HG02759 (cell line): ENCODE measurements at regions not wholly inside any gene's neighbourhood (a gene's known extent, or its start where the extent isn't known, plus 50 kb on each side); places are given as distances from the start of the nearest gene placed in this dataset.
"Not testable (repeated sequence)": the region's sequence is repeated elsewhere in the genome, so short reads cannot be mapped to it uniquely, and the experiment has no call there.

ENCODE experiments used
- ATAC-seq: cut with Tn5 transposase; IDR thresholded peaks from one replicate; pipeline ENCODE4 v1.9.1; 2021; ENCODE audit warnings: mild to moderate bottlenecking, moderate library complexity; ENCODE audit not compliant: unreplicated experiment

DNA sequence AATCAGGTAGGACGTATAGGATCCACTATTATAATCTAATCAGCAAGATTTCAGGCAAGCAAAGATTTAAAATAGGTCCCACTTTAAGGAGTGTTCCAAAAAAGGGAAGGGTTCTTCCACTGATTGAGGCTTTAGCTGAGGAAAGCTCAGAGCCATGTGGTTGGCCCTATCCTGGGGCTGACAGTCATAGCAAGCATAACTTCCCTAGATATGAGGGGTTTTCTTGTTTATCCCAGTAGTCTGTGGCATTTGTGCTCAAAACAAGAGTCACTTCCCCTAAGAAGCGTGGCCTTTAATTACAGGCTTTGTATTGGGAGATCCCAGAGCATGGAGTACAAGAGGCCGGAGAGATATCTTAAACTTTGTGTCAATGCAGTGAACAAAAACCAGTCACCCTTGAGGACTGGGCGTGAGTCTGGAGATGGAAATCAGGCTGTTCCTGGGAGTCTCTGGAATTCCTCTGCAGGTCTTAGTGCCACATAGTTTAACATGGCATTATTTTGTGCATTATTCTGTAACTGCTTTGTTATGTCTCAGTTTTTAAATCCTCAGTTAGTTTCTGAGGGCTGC is 136.9 kb upstream of the FBXO11 start:
- ATAC-seq = no peak

DNA sequence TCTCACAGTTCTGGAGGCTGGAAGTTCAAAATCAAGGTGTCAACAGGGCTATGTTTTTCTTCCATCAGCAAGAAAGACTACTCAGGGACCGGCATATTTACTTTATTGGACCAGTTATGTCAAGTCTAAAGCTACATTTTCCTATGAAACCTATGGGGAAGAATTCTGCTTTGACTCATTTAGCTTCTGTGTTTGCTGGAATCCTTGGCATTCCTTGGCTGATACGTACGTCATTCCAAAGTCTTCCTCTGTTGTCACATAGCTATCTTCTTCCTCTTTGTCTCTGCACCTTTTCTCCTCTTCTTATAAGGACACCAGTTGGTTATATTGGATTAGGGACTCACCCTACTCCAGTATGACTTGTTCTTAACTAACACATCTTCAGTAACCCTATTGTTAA is 137.4 kb upstream of the FBXO11 start:
- ATAC-seq = no peak

DNA sequence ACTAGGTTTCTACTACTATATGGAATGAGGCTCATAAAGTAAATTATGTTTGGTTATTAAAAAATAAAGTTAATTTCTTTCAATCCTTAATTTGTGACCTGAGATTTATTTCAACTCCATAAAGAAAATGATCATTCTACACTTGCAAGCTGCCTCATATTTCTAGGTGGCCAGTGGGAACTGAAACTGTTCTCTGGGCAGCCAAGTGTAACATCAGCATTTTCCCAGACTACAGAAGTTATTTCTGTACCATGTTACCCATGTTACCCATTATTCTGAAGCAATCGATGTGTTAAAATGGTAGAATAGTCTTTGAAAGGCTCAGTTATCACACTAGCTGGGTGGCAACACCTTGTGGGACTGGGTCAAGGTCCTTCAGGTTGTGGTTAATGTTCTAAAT is 139.3 kb upstream of the FBXO11 start:
- ATAC-seq = no peak

DNA sequence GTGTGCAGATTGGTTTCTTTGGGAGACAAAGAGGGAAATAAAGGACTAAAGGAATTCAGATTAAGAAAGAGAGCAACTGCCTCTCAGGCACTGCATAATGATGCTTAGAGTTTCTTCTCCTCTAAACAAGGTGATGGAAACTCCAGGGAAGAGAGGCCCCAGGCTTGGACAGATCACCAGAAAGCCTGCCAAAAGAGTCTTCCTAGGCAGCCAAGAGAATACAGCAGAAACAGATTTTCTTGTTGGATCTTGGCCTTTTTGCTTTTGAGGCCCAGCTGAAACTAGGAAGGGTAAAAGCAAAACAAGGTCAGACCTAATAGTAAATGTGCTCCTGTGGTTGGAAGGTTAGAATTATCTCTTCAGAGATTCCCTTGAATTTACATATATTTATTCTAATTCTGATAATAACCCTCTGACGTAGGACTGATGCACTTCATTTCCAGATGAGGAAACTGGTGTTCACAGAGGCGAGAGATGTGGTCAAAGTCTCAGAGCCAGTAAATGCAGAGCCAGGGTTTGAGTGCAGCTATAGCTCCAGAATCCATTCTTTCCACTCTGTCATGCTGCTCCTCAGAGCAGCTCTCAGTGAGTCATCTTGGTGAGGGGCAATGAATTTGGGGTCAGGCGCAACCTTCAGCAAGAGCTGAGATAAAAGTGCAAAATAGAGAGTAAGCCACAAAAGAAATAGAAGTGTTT is 142.3 kb upstream of the FBXO11 start:
- ATAC-seq = no peak

DNA sequence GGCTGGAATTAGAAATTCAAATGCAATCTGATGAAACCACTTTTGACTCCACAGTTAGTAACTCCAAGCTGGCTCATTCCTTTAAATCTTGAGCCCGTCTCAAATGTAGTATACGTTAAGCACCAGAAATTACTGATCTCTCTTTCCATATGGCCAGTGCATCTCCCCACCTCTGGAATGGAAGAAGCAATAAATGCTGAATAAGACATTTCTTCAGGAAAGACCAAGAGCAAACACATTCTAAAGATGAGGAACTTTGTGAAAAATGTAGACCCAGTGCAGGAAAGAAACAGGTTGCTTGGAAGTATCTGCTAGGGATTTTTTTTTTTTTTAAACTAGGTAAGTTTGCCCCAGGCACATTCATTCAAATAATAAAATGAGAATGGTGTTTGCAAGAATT is 143.1 kb upstream of the FBXO11 start:
- no peak for ATAC-seq

DNA sequence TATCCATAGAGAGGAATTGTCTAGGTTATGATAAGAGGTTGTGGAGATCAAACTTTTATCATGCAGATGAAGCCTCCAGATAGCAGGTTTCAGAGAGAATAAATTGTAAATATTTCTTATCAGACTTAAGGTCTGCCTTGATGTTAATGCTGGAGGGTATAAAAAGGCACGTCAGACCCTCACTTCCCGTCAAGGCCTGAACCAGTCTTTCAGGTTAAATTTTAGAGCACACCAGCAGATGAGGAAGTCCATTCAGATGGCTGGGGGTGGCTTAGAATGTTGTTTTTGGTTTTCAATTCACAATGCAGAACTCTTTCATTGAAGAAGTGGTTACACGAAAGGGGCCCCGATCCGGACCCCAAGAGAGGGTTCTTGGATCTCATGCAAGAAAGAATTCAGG is 144.4 kb upstream of the FBXO11 start:
- no peak for ATAC-seq

DNA sequence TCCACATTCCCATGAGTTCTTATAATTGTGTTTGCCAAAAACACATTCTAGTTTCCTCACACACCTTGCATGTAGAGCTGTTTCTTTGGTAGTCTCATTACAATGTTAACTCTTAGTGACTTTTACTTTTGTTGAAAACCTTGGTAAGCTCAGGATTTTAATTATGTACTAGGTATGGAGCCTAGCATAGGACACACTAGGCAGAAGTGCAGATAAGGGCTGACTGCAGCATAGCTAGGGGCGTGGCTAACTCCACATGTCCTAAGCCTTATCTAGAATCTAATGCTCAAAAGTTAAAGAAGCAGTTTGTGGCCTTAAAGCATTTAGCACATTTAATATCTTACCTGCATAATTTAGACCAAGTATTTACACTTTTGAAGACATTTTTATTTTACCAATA is 153.7 kb upstream of the FBXO11 start:
- no peak for ATAC-seq

DNA sequence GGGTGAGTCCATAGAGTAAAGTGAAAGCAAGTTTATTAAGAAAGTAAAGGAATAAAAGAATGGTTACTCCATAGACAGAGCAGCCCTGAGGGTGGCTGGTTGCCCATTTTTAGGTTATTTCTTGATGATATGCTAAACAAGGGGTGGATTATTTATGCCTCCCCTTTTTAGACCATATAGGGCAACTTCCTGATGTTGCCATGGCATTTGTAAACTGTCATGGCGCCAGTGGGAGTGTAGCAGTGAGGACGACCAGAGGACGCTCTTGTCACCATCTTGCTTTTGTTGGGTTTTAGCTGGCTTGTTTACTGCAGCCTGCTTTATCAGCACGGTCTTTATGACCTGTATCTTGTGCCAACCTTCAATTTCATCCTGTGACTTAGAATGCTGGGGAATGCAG is 155.4 kb upstream of the FBXO11 start:
- ATAC-seq = not testable (repeated sequence)

DNA sequence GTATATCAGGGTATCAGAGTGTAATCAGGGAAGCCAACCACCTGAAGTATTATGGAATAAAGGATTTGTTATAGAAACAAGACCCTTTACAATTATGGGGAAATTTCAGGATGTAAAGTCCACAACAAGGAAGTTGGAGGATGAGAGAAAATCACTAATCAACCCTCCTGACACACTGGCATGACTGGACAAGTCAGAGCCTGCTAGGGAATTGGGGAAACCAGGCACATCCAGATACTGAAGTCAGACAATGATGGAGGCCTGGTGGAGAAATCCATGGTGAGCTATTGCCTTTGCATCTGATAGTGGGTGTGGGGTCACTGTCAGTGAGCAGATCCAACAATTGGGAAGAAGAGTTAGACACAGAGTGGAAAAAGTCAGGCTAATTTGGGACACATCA is 158.8 kb upstream of the FBXO11 start:
- ATAC-seq = no peak

DNA sequence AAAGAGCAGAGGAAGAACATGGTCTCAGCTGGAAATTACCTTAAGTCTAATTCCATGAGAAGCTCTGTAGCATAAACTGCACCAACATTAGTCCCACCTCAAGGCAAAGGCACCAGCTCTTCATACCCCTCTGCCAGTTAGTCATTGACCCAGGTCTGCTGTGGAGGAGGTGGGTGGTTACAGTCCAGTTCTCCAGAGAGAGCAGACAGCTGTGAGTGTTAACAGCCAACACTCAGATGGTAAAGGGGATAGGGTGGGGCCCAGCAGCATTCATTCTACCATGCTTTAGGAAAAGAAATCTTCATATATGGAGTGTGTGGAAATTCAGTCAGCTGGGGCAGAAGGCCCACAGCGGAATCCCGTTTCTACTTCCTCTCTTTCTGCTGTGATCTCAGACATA is 159.7 kb upstream of the FBXO11 start:
- peak; percentile 63 for ATAC-seq

DNA sequence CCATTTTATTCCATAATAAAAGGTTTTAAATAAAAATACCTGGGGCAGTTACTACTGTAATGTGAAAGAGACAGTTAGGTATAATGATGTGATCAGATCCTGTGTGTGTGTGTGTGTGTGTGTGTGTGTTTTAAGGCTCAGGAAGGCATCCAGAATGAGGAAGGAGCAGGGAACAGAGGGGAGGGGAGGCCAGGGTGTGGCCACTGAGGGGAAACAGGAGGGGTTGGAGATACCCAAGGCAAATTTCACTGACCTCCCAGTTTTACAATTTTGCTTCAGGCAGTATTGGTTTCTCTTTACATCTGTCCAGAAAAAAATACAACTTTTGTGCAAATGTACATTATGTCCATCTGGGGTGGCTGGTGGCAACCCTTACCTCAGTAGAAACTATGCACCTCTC is 163.5 kb upstream of the FBXO11 start:
- ATAC-seq = no peak

DNA sequence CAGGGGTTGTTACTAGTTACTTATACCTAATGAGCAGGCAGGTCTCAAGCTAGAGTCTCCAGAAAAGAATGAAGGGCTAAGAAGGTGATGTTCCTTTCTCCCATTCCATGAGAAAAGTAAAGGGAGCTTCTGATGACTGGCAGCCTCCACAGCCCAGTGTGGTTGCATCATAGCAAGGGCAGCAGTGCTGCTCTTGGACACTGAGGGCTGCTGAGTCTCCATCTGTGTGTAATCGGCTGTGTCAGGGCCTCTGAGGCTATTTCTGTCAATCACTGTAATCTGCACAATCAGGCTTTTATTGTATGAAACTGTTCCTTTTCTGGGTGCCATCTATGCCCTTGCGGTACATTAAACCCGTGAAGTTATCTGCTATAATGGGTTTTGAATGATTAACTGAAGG is 164.1 kb upstream of the FBXO11 start:
- no peak for ATAC-seq

DNA sequence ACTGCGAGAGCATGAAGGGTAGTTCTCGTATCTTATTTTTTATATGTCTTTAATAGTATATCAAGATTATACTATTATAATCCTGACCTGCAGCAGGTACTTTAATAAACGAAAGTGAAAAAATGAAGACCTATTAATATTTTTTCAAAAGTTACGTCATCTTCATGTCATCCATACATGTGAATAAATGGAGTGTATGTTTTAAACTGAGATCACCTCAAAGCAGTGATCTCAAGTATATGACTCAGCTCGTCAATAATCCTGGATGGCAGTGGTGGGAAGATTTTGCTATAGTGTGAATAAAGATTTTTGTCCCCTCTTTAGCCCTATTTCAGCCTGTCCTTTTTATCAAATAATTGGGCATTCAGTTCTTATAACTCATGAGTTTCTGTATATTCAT is 166.3 kb upstream of the FBXO11 start:
- ATAC-seq = no peak

DNA sequence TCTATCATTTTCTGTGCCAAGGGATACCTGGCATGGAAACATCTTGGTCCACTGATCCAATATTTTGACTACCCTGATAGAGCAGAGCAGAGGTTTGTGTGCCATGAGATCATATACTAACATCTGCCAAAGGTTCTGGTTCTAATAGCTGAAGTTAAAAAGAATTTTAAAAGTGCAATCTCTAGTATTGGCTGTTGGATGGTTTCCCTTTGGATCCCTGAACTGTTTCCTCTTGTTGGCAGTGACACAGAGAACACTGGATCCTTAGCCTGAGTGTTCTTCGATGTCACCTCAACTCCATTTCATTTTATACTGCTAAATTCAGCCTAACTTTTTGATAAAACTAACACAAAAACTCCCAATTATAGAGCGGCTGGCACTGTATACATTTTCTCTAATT is 169.3 kb upstream of the FBXO11 start:
- ATAC-seq = no peak

DNA sequence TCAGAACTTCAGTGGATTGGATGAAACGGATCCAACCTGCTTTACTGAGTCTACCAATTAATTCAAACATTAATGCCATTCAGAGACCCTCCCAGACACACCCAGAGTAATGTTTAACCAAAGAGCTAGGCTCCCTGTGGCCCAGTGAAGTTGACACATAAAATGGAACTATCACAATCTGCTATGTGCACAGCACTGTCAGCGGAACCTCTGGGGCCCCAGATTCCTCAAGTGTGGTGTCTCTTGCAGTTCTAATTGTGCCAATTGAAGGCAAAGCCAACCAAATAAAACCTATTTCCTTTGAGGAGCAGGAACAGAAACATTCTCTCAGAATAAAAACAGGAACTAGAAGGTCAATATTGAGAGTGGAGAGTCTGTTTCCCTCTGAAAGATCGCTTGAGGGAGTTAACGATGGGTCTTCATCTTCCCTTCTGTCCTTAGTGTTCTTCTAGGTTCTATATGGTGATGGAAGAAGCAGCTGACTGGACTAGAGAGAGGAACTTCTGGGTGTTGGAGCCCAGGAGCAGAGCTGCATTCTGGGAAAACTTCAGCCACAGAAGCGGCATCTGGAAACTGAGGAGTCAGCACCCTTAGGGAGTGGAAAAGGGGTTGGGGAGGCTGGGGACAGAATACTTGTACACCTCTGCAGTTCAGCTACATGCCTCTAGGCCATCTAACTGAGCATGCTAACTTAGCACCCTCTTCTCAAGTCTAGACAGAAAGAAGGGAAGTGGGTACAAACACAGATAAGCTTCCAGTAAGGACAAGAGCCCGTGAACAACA is 174.4 kb upstream of the FBXO11 start:
- no peak for ATAC-seq

DNA sequence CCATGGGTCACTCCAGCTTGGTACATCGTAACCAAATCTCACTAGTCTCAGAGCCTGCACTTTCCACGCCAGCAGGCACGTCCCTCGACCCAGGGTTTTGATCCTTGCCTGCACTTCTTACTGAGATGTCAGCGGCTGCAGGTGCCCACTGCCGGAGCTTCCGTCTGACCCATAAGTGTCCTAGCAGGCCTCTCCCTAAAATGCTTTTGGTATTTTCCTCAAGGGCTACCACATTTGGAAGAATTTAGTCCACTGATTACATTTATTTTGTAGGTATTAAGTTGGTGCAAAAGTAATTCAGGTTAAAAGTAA is 175.0 kb upstream of the FBXO11 start:
- no peak for ATAC-seq

DNA sequence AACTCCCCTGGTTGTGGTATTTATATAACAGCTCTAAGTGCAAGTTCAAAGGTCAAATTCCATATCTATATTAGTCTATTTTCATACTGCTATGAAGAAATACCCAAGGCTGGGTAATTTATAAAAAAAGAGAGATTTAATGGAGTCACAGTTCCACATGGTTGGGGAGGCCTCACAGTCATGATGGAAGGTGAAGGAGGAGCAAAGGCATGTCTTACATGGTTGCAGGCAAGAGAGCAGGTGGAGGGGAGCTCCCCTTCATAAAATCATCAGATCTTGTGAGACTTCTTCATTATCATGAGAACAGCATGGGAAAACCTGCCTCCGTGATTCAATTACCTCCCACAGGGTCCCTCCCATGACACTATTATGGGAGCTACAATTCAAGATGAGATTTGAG is 179.6 kb upstream of the FBXO11 start:
- no peak for ATAC-seq

DNA sequence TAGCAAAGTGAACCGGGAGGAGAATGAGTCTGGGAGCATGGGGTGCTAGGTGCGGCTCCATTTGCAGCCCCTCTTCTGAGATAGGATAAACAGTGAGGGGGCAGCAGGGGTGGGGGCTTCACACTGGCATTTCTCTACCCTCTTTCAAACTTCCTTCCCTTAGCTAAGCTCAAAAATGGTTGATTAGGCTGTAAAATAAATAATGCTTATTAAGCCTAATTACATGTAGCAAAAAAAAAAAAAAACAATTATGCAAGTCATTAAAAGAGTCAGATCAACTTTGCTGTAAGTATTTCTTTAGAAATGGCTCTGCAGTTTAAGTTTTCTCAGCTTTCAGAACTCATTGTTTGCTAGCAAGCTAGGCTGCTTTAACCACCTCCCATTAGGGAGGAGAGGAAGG is 182.7 kb upstream of the FBXO11 start:
- ATAC-seq = no peak

DNA sequence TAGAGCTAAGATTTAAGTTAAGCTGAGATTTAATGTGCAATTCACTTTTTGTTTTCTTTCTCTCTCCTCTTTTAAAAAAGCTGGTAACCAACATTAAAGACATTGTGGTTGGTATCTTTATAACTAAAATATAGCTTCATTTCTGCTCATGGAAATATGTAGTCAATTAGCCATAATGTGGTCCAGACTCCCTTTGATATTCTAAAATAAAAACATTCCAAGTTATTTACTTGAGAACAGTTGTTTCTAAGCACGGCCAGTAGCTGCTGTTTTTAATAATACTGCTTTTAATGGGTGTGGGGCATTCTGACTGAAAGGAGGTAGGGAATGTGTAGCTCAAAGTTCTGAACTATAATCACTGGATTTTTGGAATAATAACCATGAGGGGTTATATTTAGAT is 183.3 kb upstream of the FBXO11 start:
- no peak for ATAC-seq

DNA sequence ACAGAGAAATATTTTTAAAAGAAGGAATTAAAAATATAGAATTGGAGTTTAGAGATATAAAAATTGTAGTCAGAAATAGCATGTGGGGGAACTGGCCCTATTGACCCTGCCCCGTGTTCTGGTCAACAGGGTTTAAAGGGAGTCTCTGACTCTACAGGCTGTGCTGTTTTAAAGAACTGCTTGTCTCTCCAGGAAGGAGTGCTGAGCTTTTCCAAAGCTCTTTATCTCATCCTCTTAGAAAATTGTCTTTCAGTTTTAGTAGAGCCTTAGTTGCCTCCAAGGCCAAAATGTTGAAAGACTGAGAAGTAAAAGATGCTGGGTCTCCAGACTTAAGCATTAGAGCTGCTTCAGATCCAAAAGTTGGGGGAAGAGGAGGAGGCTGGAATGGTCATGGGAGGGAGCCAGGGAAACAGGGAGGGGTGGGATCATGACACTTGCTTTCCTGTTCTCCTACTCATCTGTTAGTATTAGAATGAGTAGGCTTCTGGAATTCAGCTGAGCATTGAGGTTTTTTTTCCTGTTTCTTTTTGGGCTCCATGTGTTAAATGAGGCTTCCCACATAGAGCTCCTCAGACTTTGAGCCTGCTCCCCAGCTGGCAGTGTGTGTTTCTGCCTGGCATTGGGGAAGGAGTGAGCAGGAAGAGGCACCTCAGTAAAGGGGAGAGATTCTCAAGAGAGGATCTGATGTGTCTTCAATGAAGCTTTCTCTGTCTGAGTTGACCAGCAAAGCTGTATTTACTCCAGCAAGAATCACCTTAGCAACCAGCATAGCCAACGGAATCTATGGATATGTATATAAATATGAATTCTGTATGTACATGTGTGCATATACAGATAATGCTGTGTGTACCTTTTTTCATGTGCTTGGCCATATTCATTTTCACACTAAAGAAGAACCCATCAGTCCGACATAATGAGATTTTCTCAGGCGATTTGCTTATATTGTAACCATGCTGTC is 186.8 kb upstream of the FBXO11 start:
- no peak for ATAC-seq

DNA sequence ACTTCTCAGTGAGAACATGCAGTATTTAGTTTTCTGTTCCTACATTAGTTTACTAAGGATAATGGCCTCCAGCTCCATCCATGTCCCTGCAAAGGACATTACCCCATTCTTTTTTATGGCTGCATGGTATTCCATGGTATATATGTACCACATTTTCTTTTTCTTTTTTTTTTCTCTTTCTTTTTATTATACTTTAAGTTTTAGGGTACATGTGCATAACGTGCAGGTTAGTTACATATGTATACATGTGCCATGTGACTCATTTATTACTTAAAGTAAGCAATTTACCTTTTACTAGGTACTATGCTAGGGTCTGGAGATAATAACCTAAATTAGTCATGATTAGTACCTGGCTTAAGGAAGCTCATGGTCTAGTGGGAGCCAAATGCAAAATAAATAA is 190.5 kb upstream of the FBXO11 start:
- not testable (repeated sequence) for ATAC-seq
